BJ (cell line): ENCODE measurements at regions not wholly inside any gene's neighbourhood (a gene's known extent, or its start where the extent isn't known, plus 50 kb on each side); places are given as distances from the start of the nearest gene placed in this dataset.

Experiments used
- CTCF ChIA-PET: fragments of 350-600 bp; formaldehyde crosslinking; extraction: SDS; loops from one replicate; lab custom pipeline; 2021; ENCODE audit warnings: antibody characterized with exemption, inconsistent platforms; lab: Yijun Ruan, JAX
- POLR2A ChIA-PET: fragments of 300-600 bp; sonication (Branson Sonifier 250); formaldehyde crosslinking; extraction: SDS; loops from one replicate; lab custom pipeline; 2021; ENCODE audit warnings: antibody characterized with exemption; lab: Charles Lee
- DNase-seq: peaks from one replicate; pipeline ENCODE4 v3.0.0-alpha.2; 2011; ENCODE audit warnings: low read depth
- H3K27me3 ChIP-seq: 2 replicates; pipeline ENCODE4 v1.6.0; 2011; ENCODE audit warnings: low read length; ENCODE audit not compliant: control insufficient read depth, insufficient read depth
- H3K36me3 ChIP-seq: 2 replicates; pipeline ENCODE4 v1.5.1; 2011; ENCODE audit warnings: low read length; ENCODE audit not compliant: control insufficient read depth, insufficient read depth
- H3K4me3 ChIP-seq: 2 replicates; pipeline ENCODE4 v1.5.1; 2011; ENCODE audit warnings: low read depth, mild to moderate bottlenecking, control low read depth, low read length
- CTCF ChIP-seq: IDR thresholded peaks from 2 replicates; pipeline ENCODE4 v1.5.1; 2011; ENCODE audit warnings: low read depth, mild to moderate bottlenecking, control low read depth, inconsistent platforms, low read length, moderate library complexity; ENCODE audit not compliant: insufficient read depth

GRCh38 chr6:99811636-99812035, 182.4 kb downstream of the MCHR2 start:
- no peak for DNase-seq
- no peaks in the 10 kb centered on the region; the same call in 1 of the 2 replicates for H3K27me3 ChIP-seq
- TF ChIP-seq CTCF, result no peak
- CTCF ChIA-PET, result no interaction called here
- no peak overlapping the region for H3K4me3 ChIP-seq
- H3K36me3 ChIP-seq, result no peaks in the 10 kb centered on the region
- POLR2A ChIA-PET, result no interaction called here

- ChIA-PET CTCF (no interaction called here), POLR2A (no interaction called here)
- Histone ChIP-seq H3K36me3 (no peaks in the 10 kb centered on the region), H3K4me3 (no peak overlapping the region), H3K27me3 (no peaks in the 10 kb centered on the region; the same call in none of the 2 replicates)
- no peak for DNase-seq
- no peak for TF ChIP-seq CTCF
Measured at GRCh38 chr6:99813565-99813964, 180.5 kb downstream of the MCHR2 start.

- ChIA-PET POLR2A (no interaction called here), CTCF (no interaction called here)
- no peak overlapping the region for H3K4me3 ChIP-seq
- H3K27me3 ChIP-seq, result no peaks in the 10 kb centered on the region; the same call in none of the 2 replicates
- TF ChIP-seq CTCF, result no peak
- H3K36me3 ChIP-seq, result no peaks in the 10 kb centered on the region
- no peak for DNase-seq
Measured at GRCh38 chr6:99814230-99814928, 179.6 kb downstream of the MCHR2 start.

- TF ChIP-seq CTCF, result no peak
- peaks cover 2% of the 10 kb centered on the region; the same call in 1 of the 2 replicates for H3K27me3 ChIP-seq
- H3K4me3 ChIP-seq, result no peak overlapping the region
- no peaks in the 10 kb centered on the region for H3K36me3 ChIP-seq
- ChIA-PET CTCF (no interaction called here), POLR2A (no interaction called here)
- no peak for DNase-seq
Measured at GRCh38 chr6:99816795-99817194, 177.2 kb downstream of the MCHR2 start.

GRCh38 chr6:99818161-99818560, 175.9 kb downstream of the MCHR2 start:
- no peak for DNase-seq
- CTCF ChIA-PET, result interaction anchor here (0.7 kb wide), 1 partner anchor 297 kb away, joined by 3 read pairs; no protein-coding TSS in a partner anchor
- H3K27me3 ChIP-seq, result peaks cover 3% of the 10 kb centered on the region; the same call in 1 of the 2 replicates
- H3K4me3 ChIP-seq, result no peak overlapping the region
- no peaks in the 10 kb centered on the region for H3K36me3 ChIP-seq
- no peak for TF ChIP-seq CTCF
- POLR2A ChIA-PET, result no interaction called here
